ENCODE measurements at regions not wholly inside any gene's neighbourhood (a gene's known extent, or its start where the extent isn't known, plus 50 kb on each side); places are given as distances from the start of the nearest gene placed in this dataset.
"Not testable (repeated sequence)": the region's sequence is repeated elsewhere in the genome, so short reads cannot be mapped to it uniquely, and the experiment has no call there.

- Histone ChIP-seq H3K4me1 (no peaks in the 10 kb centered on the region), H3K27ac (no peak overlapping the region), H3K36me3 (no peaks in the 10 kb centered on the region), H3K9me3 (no peaks in the 10 kb centered on the region), H3K27me3 (no peaks in the 10 kb centered on the region), H3K4me3 (no peak overlapping the region)
- DNase-seq: no peak
- TF ChIP-seq CTCF (IDR thresholded peaks at IDR 0.05): no peak
- intact Hi-C loops (cut with DNase I; ENCODE audit: low total_unique reads): no loop called here
These were observed 59.3 kb downstream of the GPR88 start for GRCh38 chr1:100597061-100597741.

GRCh38 chr1:100597784-100598183 lies 59.8 kb downstream of the GPR88 start:
- no peak for TF ChIP-seq CTCF (IDR thresholded peaks at IDR 0.05)
- H3K27me3 ChIP-seq: no peaks in the 10 kb centered on the region
- no peak overlapping the region for H3K27ac ChIP-seq
- no peak for DNase-seq
- H3K4me3 ChIP-seq: no peak overlapping the region
- intact Hi-C loops (cut with DNase I; ENCODE audit: low total_unique reads): no loop called here
- H3K9me3 ChIP-seq: no peaks in the 10 kb centered on the region
- no peaks in the 10 kb centered on the region for H3K4me1 ChIP-seq
- no peaks in the 10 kb centered on the region for H3K36me3 ChIP-seq

GRCh38 chr1:100600377-100600776 lies 62.4 kb downstream of the GPR88 start:
- H3K36me3 ChIP-seq; H3K4me1 ChIP-seq; DNase-seq; H3K9me3 ChIP-seq; H3K27ac ChIP-seq; intact Hi-C loops (cut with DNase I; ENCODE audit: low total_unique reads); H3K4me3 ChIP-seq; H3K27me3 ChIP-seq: not testable (repeated sequence)

GRCh38 chr1:100602028-100602427 lies 64.1 kb downstream of the GPR88 start:
- H3K4me3 ChIP-seq; H3K27ac ChIP-seq; H3K36me3 ChIP-seq; H3K4me1 ChIP-seq; H3K9me3 ChIP-seq; H3K27me3 ChIP-seq; DNase-seq; intact Hi-C loops (cut with DNase I; ENCODE audit: low total_unique reads): not testable (repeated sequence)

GRCh38 chr1:100604372-100604771 lies 66.4 kb downstream of the GPR88 start:
- intact Hi-C loops (cut with DNase I; ENCODE audit: low total_unique reads): no loop called here
- no peak overlapping the region for H3K4me3 ChIP-seq

GRCh38 chr1:100606438-100606837 lies 68.5 kb downstream of the GPR88 start:
- peaks cover 0 to 18% (median 0%) of the 10 kb centered on the region in 4 donors for H3K4me1 ChIP-seq
- DNase-seq: peak in 1 of 2 donors; percentile 41
- peak; percentile 57 to 62 for TF ChIP-seq CTCF (IDR thresholded peaks at IDR 0.05)
- intact Hi-C loops (cut with DNase I; ENCODE audit: low total_unique reads): no loop called here
- H3K9me3 ChIP-seq: no peaks in the 10 kb centered on the region
- H3K27me3 ChIP-seq: no peaks in the 10 kb centered on the region
- no peaks in the 10 kb centered on the region for H3K36me3 ChIP-seq
- H3K27ac ChIP-seq: no peak overlapping the region
- no peak overlapping the region for H3K4me3 ChIP-seq

More at GRCh38 chr1:100604372-100604771, 66.4 kb downstream of the GPR88 start:
- peaks cover 0 to 11% (median 0%) of the 10 kb centered on the region in 4 donors for H3K4me1 ChIP-seq
- no peaks in the 10 kb centered on the region for H3K36me3 ChIP-seq
- H3K9me3 ChIP-seq: no peaks in the 10 kb centered on the region
- no peak for TF ChIP-seq CTCF (IDR thresholded peaks at IDR 0.05)
- H3K27ac ChIP-seq: no peak overlapping the region
- H3K27me3 ChIP-seq: no peaks in the 10 kb centered on the region
- no peak for DNase-seq

Data from tibial artery (tissue), 4 donors.